ENCODE measurements at regions not wholly inside any gene's neighbourhood (a gene's known extent, or its start where the extent isn't known, plus 50 kb on each side); places are given as distances from the start of the nearest gene placed in this dataset.

- Histone ChIP-seq H3K9me3 (ENCODE audit: control insufficient read depth in 3 of 3, low read length in 3 of 3) (no peaks in the 10 kb centered on the region), H3K4me1 (ENCODE audit: control insufficient read depth in 3 of 3, insufficient read depth in 3 of 3, low read length in 3 of 3) (peaks cover 13 to 16% (median 14%) of the 10 kb centered on the region in 3 donors), H3K4me3 (ENCODE audit: low read length in 3 of 3) (no peak overlapping the region), H3K27me3 (ENCODE audit: control insufficient read depth in 3 of 3, insufficient read depth in 3 of 3, low read length in 3 of 3) (peaks cover 0 to 4% (median 0%) of the 10 kb centered on the region in 3 donors), H3K27ac (ENCODE audit: low read depth, low read length) (no peak overlapping the region), H3K36me3 (ENCODE audit: control insufficient read depth in 3 of 3, insufficient read depth in 3 of 3, low read length in 3 of 3) (no peaks in the 10 kb centered on the region), H3K9ac (ENCODE audit: low read depth in 1 of 3, low read length in 3 of 3) (no peak overlapping the region)
Measured at GRCh38 chr11:115624065-115624464, 119.8 kb upstream of the CADM1 start.

GRCh38 chr11:115623021-115623451, 118.8 kb upstream of the CADM1 start:
- Histone ChIP-seq H3K27me3 (ENCODE audit: control insufficient read depth in 3 of 3, insufficient read depth in 3 of 3, low read length in 3 of 3) (peaks cover 0 to 4% (median 0%) of the 10 kb centered on the region in 3 donors), H3K36me3 (ENCODE audit: control insufficient read depth in 3 of 3, insufficient read depth in 3 of 3, low read length in 3 of 3) (no peaks in the 10 kb centered on the region), H3K27ac (ENCODE audit: low read depth, low read length) (peak overlapping the region; percentile 86), H3K9ac (ENCODE audit: low read depth in 1 of 3, low read length in 3 of 3) (peak overlapping the region in 1 of 3 donors; percentile 61), H3K9me3 (ENCODE audit: control insufficient read depth in 3 of 3, low read length in 3 of 3) (no peaks in the 10 kb centered on the region), H3K4me1 (ENCODE audit: control insufficient read depth in 3 of 3, insufficient read depth in 3 of 3, low read length in 3 of 3) (peaks cover 13 to 16% (median 14%) of the 10 kb centered on the region in 3 donors), H3K4me3 (ENCODE audit: low read length in 3 of 3) (peak overlapping the region in 1 of 3 donors; percentile 15)

DNA sequence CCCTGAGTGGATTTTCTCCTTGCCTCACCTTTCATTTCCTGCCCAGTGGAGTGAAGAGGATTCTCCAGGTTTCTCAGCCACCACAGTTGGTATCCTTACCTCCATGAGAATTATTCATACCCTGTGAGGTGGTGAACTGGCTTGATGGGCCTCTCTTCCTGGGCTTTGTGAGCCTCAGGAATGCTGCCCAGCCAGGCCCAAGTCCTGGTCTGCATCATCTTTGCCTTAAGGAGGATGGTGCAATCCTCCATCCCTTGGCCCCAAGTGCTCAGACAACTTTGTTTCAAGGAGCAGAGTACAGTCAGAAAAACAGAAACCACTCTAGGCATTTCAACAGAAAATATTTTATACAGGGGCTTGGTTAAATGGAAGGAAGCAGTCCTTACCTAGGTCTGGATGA, 114.2 kb upstream of the CADM1 start:
- peaks cover 12 to 25% (median 14%) of the 10 kb centered on the region in 3 donors for H3K4me1 ChIP-seq (ENCODE audit: control insufficient read depth in 3 of 3, insufficient read depth in 3 of 3, low read length in 3 of 3)
- no peak overlapping the region for H3K27ac ChIP-seq (ENCODE audit: low read depth, low read length)
- no peaks in the 10 kb centered on the region for H3K9me3 ChIP-seq (ENCODE audit: control insufficient read depth in 3 of 3, low read length in 3 of 3)
- H3K36me3 ChIP-seq (ENCODE audit: control insufficient read depth in 3 of 3, insufficient read depth in 3 of 3, low read length in 3 of 3), result no peaks in the 10 kb centered on the region
- H3K9ac ChIP-seq (ENCODE audit: low read depth in 1 of 3, low read length in 3 of 3), result no peak overlapping the region
- H3K4me3 ChIP-seq (ENCODE audit: low read length in 3 of 3), result no peak overlapping the region
- H3K27me3 ChIP-seq (ENCODE audit: control insufficient read depth in 3 of 3, insufficient read depth in 3 of 3, low read length in 3 of 3), result peaks cover 0 to 4% (median 0%) of the 10 kb centered on the region in 3 donors

- H3K9ac ChIP-seq (ENCODE audit: low read depth in 1 of 3, low read length in 3 of 3), result no peak overlapping the region
- H3K36me3 ChIP-seq (ENCODE audit: control insufficient read depth in 3 of 3, insufficient read depth in 3 of 3, low read length in 3 of 3), result no peaks in the 10 kb centered on the region
- H3K27ac ChIP-seq (ENCODE audit: low read depth, low read length), result no peak overlapping the region
- peaks cover 7 to 21% (median 9%) of the 10 kb centered on the region in 3 donors for H3K4me1 ChIP-seq (ENCODE audit: control insufficient read depth in 3 of 3, insufficient read depth in 3 of 3, low read length in 3 of 3)
- H3K27me3 ChIP-seq (ENCODE audit: control insufficient read depth in 3 of 3, insufficient read depth in 3 of 3, low read length in 3 of 3), result peaks cover 0 to 4% (median 0%) of the 10 kb centered on the region in 3 donors
- no peaks in the 10 kb centered on the region for H3K9me3 ChIP-seq (ENCODE audit: control insufficient read depth in 3 of 3, low read length in 3 of 3)
- H3K4me3 ChIP-seq (ENCODE audit: low read length in 3 of 3), result no peak overlapping the region
Measured at GRCh38 chr11:115617767-115618166, 113.6 kb upstream of the CADM1 start.

DNA sequence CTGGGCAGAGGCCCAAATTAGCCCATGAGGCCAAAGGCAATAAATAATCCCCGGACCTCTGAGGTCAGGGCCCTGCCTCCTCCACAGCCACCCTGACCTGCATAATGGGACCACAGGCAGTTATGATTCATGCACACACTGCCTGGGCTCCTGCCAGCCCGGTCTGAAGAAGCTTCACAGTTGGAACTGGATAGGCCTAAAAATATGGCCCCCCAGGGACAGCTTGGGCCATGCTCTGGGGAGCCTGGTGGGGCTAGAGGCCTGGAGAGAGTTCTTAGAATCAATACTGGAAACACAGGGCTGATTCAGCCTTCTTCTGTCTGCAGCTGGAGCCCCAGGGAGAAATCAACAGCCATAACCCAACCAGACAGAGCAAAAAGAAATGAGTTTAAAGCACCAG, 112.8 kb upstream of the CADM1 start:
- H3K27ac ChIP-seq (ENCODE audit: low read depth, low read length), result no peak overlapping the region

DNA sequence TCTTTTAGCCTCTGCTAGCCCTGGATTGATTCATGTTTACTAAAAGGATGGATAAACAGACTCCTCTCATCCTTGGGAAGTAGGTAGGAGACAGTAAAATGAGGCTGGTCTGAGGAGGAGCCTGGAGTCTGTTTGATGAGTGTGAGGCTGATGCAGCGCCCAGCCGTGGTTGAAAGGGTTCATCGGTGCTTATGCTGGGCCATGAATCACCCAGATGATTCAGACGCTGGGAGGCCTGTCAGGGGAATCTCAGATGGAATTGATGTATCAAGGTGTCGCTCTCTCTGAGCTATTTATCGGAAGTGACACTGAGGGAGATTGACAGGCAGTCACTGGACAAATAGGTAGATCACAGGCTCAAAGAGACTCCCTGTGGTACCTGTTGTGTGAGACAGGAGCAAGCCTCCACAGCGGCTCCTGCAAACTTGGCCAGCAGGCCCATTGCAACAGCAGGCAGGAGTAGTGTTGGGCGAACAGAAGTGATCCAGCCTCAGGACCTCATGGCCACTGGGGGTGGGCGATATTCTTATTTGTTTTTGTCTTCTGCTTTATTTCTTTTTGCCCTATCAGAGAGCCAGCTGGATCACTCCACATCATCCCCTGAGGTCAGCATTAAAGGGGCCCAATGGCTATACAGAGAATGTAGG, 109.9 kb upstream of the CADM1 start:
- no peaks in the 10 kb centered on the region for H3K9me3 ChIP-seq (ENCODE audit: control insufficient read depth in 3 of 3, low read length in 3 of 3)
- H3K27ac ChIP-seq (ENCODE audit: low read depth, low read length), result no peak overlapping the region
- no peaks in the 10 kb centered on the region for H3K36me3 ChIP-seq (ENCODE audit: control insufficient read depth in 3 of 3, insufficient read depth in 3 of 3, low read length in 3 of 3)
- H3K9ac ChIP-seq (ENCODE audit: low read depth in 1 of 3, low read length in 3 of 3), result no peak overlapping the region
- peaks cover 0 to 17% (median 9%) of the 10 kb centered on the region in 3 donors for H3K4me1 ChIP-seq (ENCODE audit: control insufficient read depth in 3 of 3, insufficient read depth in 3 of 3, low read length in 3 of 3)
- H3K4me3 ChIP-seq (ENCODE audit: low read length in 3 of 3), result no peak overlapping the region
- no peaks in the 10 kb centered on the region for H3K27me3 ChIP-seq (ENCODE audit: control insufficient read depth in 3 of 3, insufficient read depth in 3 of 3, low read length in 3 of 3)

More for the DNA sequence above, 112.8 kb upstream of the CADM1 start:
- no peaks in the 10 kb centered on the region for H3K9me3 ChIP-seq (ENCODE audit: control insufficient read depth in 3 of 3, low read length in 3 of 3)
- no peak overlapping the region for H3K9ac ChIP-seq (ENCODE audit: low read depth in 1 of 3, low read length in 3 of 3)
- no peaks in the 10 kb centered on the region for H3K36me3 ChIP-seq (ENCODE audit: control insufficient read depth in 3 of 3, insufficient read depth in 3 of 3, low read length in 3 of 3)
- peaks cover 0 to 4% (median 0%) of the 10 kb centered on the region in 3 donors for H3K27me3 ChIP-seq (ENCODE audit: control insufficient read depth in 3 of 3, insufficient read depth in 3 of 3, low read length in 3 of 3)
- H3K4me3 ChIP-seq (ENCODE audit: low read length in 3 of 3), result no peak overlapping the region
- peaks cover 0 to 18% (median 9%) of the 10 kb centered on the region in 3 donors for H3K4me1 ChIP-seq (ENCODE audit: control insufficient read depth in 3 of 3, insufficient read depth in 3 of 3, low read length in 3 of 3)

- Histone ChIP-seq H3K9me3 (ENCODE audit: control insufficient read depth in 3 of 3, low read length in 3 of 3) (no peaks in the 10 kb centered on the region), H3K9ac (ENCODE audit: low read depth in 1 of 3, low read length in 3 of 3) (no peak overlapping the region), H3K27ac (ENCODE audit: low read depth, low read length) (no peak overlapping the region), H3K4me1 (ENCODE audit: control insufficient read depth in 3 of 3, insufficient read depth in 3 of 3, low read length in 3 of 3) (peaks cover 0 to 17% (median 9%) of the 10 kb centered on the region in 3 donors), H3K4me3 (ENCODE audit: low read length in 3 of 3) (no peak overlapping the region), H3K27me3 (ENCODE audit: control insufficient read depth in 3 of 3, insufficient read depth in 3 of 3, low read length in 3 of 3) (no peaks in the 10 kb centered on the region), H3K36me3 (ENCODE audit: control insufficient read depth in 3 of 3, insufficient read depth in 3 of 3, low read length in 3 of 3) (no peaks in the 10 kb centered on the region)
Measured at GRCh38 chr11:115613004-115613403, 108.8 kb upstream of the CADM1 start.

DNA sequence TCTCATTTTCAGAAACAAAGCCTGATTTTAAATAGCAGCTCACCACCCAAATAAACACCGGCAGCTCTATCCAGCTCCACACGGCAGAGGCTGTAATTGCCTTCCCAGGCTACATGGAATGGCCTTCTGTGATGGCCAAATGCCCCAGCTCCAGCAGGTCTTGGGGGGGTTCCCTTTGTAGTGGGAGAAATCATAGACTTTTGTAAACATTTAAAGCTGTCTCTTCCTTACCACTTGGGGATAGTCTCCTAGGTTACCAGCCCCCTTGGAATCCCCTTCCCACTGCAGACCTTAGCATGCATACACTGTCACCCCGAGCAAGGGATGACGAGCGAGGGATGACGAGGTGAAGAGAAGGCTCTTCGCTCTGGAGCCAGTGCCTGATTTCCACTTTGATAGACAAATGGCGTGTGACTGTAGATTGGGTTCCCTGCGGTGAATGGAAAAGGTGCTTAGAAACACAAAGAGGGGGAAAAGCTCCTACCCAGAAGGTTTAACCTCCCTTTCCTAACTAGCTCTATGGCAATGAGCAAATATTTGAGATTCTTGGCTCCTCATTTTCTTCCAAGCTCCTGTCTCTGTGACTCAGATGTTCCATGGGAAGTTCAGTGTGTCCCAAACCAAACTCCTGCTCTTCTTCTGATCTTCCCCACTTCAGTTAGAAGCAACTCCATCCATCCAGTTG, 108.0 kb upstream of the CADM1 start:
- no peak overlapping the region for H3K4me3 ChIP-seq (ENCODE audit: low read length in 3 of 3)
- peaks cover 0 to 19% (median 17%) of the 10 kb centered on the region in 3 donors for H3K4me1 ChIP-seq (ENCODE audit: control insufficient read depth in 3 of 3, insufficient read depth in 3 of 3, low read length in 3 of 3)
- H3K27ac ChIP-seq (ENCODE audit: low read depth, low read length), result no peak overlapping the region
- no peaks in the 10 kb centered on the region for H3K27me3 ChIP-seq (ENCODE audit: control insufficient read depth in 3 of 3, insufficient read depth in 3 of 3, low read length in 3 of 3)
- no peak overlapping the region for H3K9ac ChIP-seq (ENCODE audit: low read depth in 1 of 3, low read length in 3 of 3)
- no peaks in the 10 kb centered on the region for H3K9me3 ChIP-seq (ENCODE audit: control insufficient read depth in 3 of 3, low read length in 3 of 3)
- H3K36me3 ChIP-seq (ENCODE audit: control insufficient read depth in 3 of 3, insufficient read depth in 3 of 3, low read length in 3 of 3), result no peaks in the 10 kb centered on the region

DNA sequence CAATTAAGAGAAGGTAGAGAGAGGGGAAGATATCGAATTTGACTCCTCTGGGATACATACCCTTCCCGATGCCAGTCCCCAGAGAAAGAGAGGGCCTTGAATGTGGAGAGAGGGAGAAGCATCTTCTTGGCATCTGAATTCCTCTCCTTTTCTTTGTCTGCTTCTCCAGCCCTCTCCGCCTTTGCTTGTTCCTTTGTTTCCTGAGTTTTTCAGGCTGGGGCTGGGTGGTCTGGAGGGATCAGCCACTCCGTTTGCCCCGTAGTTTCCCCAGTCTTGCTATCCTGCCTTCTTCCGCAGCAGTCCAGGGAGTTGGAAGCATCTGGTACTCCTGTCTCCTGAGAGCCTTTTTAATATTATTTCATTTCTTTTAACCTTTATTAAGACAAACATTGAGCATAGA, 107.1 kb upstream of the CADM1 start:
- H3K27me3 ChIP-seq (ENCODE audit: control insufficient read depth in 3 of 3, insufficient read depth in 3 of 3, low read length in 3 of 3), result no peaks in the 10 kb centered on the region
- no peak overlapping the region for H3K4me3 ChIP-seq (ENCODE audit: low read length in 3 of 3)
- H3K9ac ChIP-seq (ENCODE audit: low read depth in 1 of 3, low read length in 3 of 3), result no peak overlapping the region
- peaks cover 3 to 24% (median 23%) of the 10 kb centered on the region in 3 donors for H3K4me1 ChIP-seq (ENCODE audit: control insufficient read depth in 3 of 3, insufficient read depth in 3 of 3, low read length in 3 of 3)
- H3K9me3 ChIP-seq (ENCODE audit: control insufficient read depth in 3 of 3, low read length in 3 of 3), result no peaks in the 10 kb centered on the region
- H3K27ac ChIP-seq (ENCODE audit: low read depth, low read length), result no peak overlapping the region
- no peaks in the 10 kb centered on the region for H3K36me3 ChIP-seq (ENCODE audit: control insufficient read depth in 3 of 3, insufficient read depth in 3 of 3, low read length in 3 of 3)

- Histone ChIP-seq H3K9ac (ENCODE audit: low read depth in 1 of 3, low read length in 3 of 3) (no peak overlapping the region), H3K4me3 (ENCODE audit: low read length in 3 of 3) (no peak overlapping the region), H3K9me3 (ENCODE audit: control insufficient read depth in 3 of 3, low read length in 3 of 3) (no peaks in the 10 kb centered on the region), H3K4me1 (ENCODE audit: control insufficient read depth in 3 of 3, insufficient read depth in 3 of 3, low read length in 3 of 3) (peaks cover 3 to 24% (median 23%) of the 10 kb centered on the region in 3 donors), H3K27me3 (ENCODE audit: control insufficient read depth in 3 of 3, insufficient read depth in 3 of 3, low read length in 3 of 3) (no peaks in the 10 kb centered on the region), H3K36me3 (ENCODE audit: control insufficient read depth in 3 of 3, insufficient read depth in 3 of 3, low read length in 3 of 3) (no peaks in the 10 kb centered on the region), H3K27ac (ENCODE audit: low read depth, low read length) (no peak overlapping the region)
Measured at GRCh38 chr11:115610908-115611307, 106.7 kb upstream of the CADM1 start.

All from skeletal muscle tissue (tissue), 3 donors.